Skeletal muscle tissue (tissue), 3 donors: ENCODE measurements at regions not wholly inside any gene's neighbourhood (a gene's known extent, or its start where the extent isn't known, plus 50 kb on each side); places are given as distances from the start of the nearest gene placed in this dataset.

ENCODE experiments used
- H3K27ac ChIP-seq: one replicate; pipeline ENCODE4 v1.7.0; 2013; ENCODE audit warnings: mild to moderate bottlenecking, low read depth, low read length, inconsistent platforms
- H3K27me3 ChIP-seq, 3 donors: one replicate each; pipeline ENCODE4 v1.7.0; 2013; ENCODE audit warnings: low read length in 3 of 3; ENCODE audit not compliant: control insufficient read depth in 3 of 3, insufficient read depth in 3 of 3
- H3K36me3 ChIP-seq, 3 donors: one replicate each; pipeline ENCODE4 v1.7.0; 2013; ENCODE audit warnings: low read length in 3 of 3; ENCODE audit not compliant: control insufficient read depth in 3 of 3, insufficient read depth in 3 of 3
- H3K4me1 ChIP-seq, 3 donors: one replicate each; pipeline ENCODE4 v1.7.0; 2013; ENCODE audit warnings: low read length in 3 of 3, mild to moderate bottlenecking in 3 of 3; ENCODE audit not compliant: control insufficient read depth in 3 of 3, insufficient read depth in 3 of 3
- H3K4me3 ChIP-seq, 3 donors: one replicate each; pipeline ENCODE4 v1.7.0; 2013; ENCODE audit warnings: low read length in 3 of 3
- H3K9ac ChIP-seq, 3 donors: one replicate each; pipeline ENCODE4 v1.7.0; 2013; ENCODE audit warnings: low read length in 3 of 3, mild to moderate bottlenecking in 3 of 3, moderate library complexity in 2 of 3, low read depth in 1 of 3
- H3K9me3 ChIP-seq, 3 donors: one replicate each; pipeline ENCODE4 v1.7.0; 2013; ENCODE audit warnings: low read length in 3 of 3; ENCODE audit not compliant: control insufficient read depth in 3 of 3
- donor health status: Osteomylitis.

GRCh38 chr18:25604894-25605597, 253.1 kb upstream of the ZNF521 start:
- no peak overlapping the region for H3K27ac ChIP-seq
- no peaks in the 10 kb centered on the region for H3K9me3 ChIP-seq
- no peaks in the 10 kb centered on the region for H3K27me3 ChIP-seq
- H3K4me3 ChIP-seq: no peak overlapping the region
- H3K36me3 ChIP-seq: no peaks in the 10 kb centered on the region
- H3K9ac ChIP-seq: no peak overlapping the region
- no peaks in the 10 kb centered on the region for H3K4me1 ChIP-seq

- Histone ChIP-seq H3K27ac (no peak overlapping the region), H3K4me1 (no peaks in the 10 kb centered on the region), H3K9me3 (no peaks in the 10 kb centered on the region), H3K36me3 (no peaks in the 10 kb centered on the region), H3K9ac (no peak overlapping the region), H3K27me3 (no peaks in the 10 kb centered on the region), H3K4me3 (no peak overlapping the region)
Observed at GRCh38 chr18:25604196-25604893, 252.4 kb upstream of the ZNF521 start.

DNA sequence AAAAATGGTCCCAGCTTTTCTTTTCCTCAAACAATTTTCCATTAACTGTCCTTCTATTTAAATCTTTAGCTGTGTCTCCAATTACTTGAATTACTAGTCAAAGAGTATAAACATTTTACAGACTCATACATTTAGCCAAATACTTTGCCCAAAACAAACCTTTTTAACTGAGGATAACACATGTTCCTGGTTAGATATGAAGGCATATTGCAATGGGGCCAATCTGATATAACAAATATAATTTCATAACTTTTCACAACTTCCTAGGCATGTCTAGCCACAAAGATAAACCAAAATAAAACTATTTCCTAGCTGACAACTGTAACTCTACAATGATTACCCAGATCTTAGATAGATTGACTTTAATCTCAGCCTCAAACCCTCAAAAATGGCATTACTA, 247.5 kb upstream of the ZNF521 start:
- Histone ChIP-seq H3K4me3 (no peak overlapping the region), H3K9me3 (no peaks in the 10 kb centered on the region), H3K4me1 (no peaks in the 10 kb centered on the region), H3K9ac (no peak overlapping the region), H3K27me3 (no peaks in the 10 kb centered on the region), H3K27ac (no peak overlapping the region), H3K36me3 (no peaks in the 10 kb centered on the region)

GRCh38 chr18:25597476-25597875, 245.5 kb upstream of the ZNF521 start:
- H3K9ac ChIP-seq: no peak overlapping the region
- H3K4me1 ChIP-seq: no peaks in the 10 kb centered on the region
- no peaks in the 10 kb centered on the region for H3K9me3 ChIP-seq
- no peak overlapping the region for H3K27ac ChIP-seq
- H3K36me3 ChIP-seq: no peaks in the 10 kb centered on the region
- no peak overlapping the region for H3K4me3 ChIP-seq
- no peaks in the 10 kb centered on the region for H3K27me3 ChIP-seq

DNA sequence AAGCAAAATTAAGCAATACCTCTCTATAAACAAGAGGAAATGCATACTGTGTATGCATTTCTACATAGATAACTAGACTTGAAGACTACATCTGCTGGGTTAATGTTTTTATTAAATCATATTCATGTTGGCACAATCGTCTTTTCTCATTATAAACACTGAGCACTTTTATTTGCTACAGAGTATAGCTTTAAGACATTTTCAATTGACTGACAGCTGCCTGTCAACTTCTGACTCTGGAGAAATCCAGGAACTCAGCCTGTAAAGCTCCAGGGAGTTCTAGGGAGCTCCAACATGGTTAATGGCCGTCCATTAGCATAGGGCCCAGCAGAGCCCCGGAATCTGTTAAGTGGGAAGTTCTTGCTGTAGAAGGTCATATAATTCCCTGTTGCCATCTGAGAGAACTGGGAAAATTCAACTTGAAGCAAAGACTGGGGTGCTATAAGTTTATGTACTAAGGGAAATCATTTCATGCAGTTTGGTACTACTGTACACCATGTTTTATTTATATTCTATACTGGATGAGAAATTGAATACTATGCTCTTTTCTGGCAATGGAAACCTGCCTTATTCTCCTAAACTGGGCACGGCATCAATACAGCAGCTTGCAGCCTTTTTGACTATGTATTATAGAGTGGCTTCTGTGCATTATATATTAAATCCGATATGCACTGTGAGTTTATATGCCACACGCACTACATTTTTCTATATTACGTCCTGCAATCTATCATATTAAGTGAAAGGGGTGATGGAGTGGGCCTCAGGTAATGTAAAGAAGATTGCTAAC, 243.5 kb upstream of the ZNF521 start:
- no peak overlapping the region for H3K4me3 ChIP-seq
- H3K36me3 ChIP-seq: no peaks in the 10 kb centered on the region
- no peaks in the 10 kb centered on the region for H3K9me3 ChIP-seq
- H3K4me1 ChIP-seq: no peaks in the 10 kb centered on the region
- no peak overlapping the region for H3K27ac ChIP-seq
- H3K27me3 ChIP-seq: no peaks in the 10 kb centered on the region
- no peak overlapping the region for H3K9ac ChIP-seq

DNA sequence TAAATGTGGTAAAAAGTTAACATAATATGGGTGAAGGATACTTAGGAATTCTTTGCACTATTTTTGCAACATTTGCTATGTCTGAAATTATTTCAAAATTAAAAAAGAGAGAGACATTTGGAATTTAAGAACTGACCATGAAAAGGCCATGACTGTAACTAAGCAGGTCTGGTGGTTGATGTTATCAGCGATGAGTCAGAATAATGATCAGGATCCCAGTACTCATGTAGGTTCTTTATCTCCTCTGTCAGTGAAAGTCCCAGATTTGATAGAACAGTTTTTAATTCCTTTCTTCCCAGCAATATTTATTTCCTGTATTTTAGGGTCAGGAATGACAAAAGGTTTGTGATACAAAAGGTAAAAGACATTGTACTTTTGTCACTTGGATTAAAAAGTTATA, 242.4 kb upstream of the ZNF521 start:
- no peaks in the 10 kb centered on the region for H3K27me3 ChIP-seq
- no peaks in the 10 kb centered on the region for H3K4me1 ChIP-seq
- no peak overlapping the region for H3K4me3 ChIP-seq
- no peak overlapping the region for H3K9ac ChIP-seq
- no peaks in the 10 kb centered on the region for H3K9me3 ChIP-seq
- no peaks in the 10 kb centered on the region for H3K36me3 ChIP-seq
- no peak overlapping the region for H3K27ac ChIP-seq

- no peak overlapping the region for H3K27ac ChIP-seq
- no peaks in the 10 kb centered on the region for H3K27me3 ChIP-seq
- H3K9ac ChIP-seq: no peak overlapping the region
- no peaks in the 10 kb centered on the region for H3K36me3 ChIP-seq
- no peak overlapping the region for H3K4me3 ChIP-seq
- no peaks in the 10 kb centered on the region for H3K4me1 ChIP-seq
- peaks cover 0 to 4% (median 0%) of the 10 kb centered on the region in 3 donors for H3K9me3 ChIP-seq
Observed at GRCh38 chr18:25592804-25593360, 240.9 kb upstream of the ZNF521 start.

DNA sequence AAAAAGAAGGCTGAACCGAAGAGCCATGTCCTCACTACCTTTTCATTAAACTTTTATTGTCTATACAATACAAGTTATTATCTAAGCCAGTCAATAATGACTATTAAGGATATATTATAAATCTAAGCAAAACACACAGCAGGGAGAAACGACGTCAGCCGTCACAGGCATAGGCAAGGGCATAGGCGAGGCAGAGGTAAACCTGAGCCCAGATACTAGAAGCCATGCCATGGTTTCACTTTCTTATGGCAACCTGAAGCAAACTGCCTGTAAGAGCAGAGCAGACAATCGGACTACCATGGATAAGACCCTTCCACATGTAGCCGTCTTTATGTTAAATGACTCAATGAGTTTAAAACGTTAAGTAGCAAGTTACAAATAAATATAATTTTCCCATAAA, 238.5 kb upstream of the ZNF521 start:
- no peaks in the 10 kb centered on the region for H3K4me1 ChIP-seq
- H3K9me3 ChIP-seq: peaks cover 0 to 4% (median 0%) of the 10 kb centered on the region in 3 donors
- H3K27ac ChIP-seq: no peak overlapping the region
- no peaks in the 10 kb centered on the region for H3K36me3 ChIP-seq
- H3K9ac ChIP-seq: no peak overlapping the region
- no peaks in the 10 kb centered on the region for H3K27me3 ChIP-seq
- H3K4me3 ChIP-seq: no peak overlapping the region

DNA sequence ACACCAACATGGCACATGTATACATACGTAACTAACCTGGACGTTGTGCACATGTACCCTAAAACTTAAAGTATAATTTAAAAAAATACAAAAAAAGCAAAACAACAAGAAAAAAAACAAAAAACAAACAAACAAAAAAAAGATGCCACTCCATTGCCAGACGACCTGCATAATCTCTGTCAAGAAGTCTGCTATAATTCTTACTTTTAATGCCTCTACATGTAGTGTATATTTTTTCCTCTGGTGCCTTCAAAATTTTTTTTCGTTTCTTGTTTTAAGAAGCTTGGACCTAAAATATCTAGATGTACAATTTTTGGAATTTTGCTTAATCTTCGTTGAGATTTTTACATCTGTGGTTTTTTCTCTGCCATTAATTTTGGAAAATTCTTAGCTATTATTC, 235.6 kb upstream of the ZNF521 start:
- H3K27ac ChIP-seq: no peak overlapping the region

DNA sequence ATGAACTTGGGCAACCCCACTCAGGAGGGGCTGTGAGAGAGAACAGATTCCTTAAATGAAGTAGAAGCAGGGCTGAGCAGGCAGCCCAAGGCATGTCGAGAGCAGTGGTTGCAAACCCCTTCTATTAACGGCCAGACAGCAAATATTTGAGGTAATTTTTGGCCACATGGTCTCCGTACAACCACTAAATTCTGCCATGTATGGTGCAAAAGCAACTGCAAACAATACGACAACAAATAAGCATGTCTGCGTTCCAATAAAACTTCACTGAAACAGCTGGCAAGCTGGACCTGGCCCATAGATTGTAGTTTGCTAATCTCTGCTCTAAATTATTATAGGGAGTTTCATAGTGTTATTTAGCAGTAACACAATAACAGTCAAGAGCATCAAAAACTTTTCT, 217.0 kb upstream of the ZNF521 start:
- Histone ChIP-seq H3K27me3 (no peaks in the 10 kb centered on the region), H3K36me3 (no peaks in the 10 kb centered on the region), H3K4me3 (no peak overlapping the region), H3K4me1 (no peaks in the 10 kb centered on the region), H3K27ac (no peak overlapping the region), H3K9me3 (no peaks in the 10 kb centered on the region), H3K9ac (no peak overlapping the region)

More for the DNA sequence above, 235.6 kb upstream of the ZNF521 start:
- Histone ChIP-seq H3K4me3 (no peak overlapping the region), H3K9me3 (peaks cover 0 to 4% (median 0%) of the 10 kb centered on the region in 3 donors), H3K4me1 (no peaks in the 10 kb centered on the region), H3K27me3 (no peaks in the 10 kb centered on the region), H3K9ac (no peak overlapping the region), H3K36me3 (no peaks in the 10 kb centered on the region)
